ENCODE measurements at regions not wholly inside any gene's neighbourhood (a gene's known extent, or its start where the extent isn't known, plus 50 kb on each side); places are given as distances from the start of the nearest gene placed in this dataset.

DNA sequence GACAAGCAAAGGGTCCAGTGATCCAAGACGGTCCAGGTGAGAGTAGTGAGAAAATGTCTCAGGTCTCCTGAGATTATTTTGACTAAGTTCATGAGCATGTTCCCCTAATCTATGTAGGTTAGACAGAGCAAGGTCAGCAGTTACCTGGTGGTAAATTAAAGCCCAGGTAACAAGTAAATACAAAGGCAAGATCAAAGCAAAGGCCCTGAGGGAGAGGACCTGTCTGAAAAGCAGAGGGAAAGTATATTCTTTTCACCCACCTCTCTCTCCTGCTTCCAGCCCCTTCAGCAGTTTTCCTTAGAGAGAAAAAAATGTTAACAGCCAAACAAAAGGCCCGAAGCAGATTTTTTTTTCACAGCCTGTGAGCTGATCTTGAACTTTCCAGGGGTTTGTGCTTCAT is 302.7 kb downstream of the MAP2K6 start:
- no peak for DNase-seq (ENCODE audit: low read depth, low spot score)

DNA sequence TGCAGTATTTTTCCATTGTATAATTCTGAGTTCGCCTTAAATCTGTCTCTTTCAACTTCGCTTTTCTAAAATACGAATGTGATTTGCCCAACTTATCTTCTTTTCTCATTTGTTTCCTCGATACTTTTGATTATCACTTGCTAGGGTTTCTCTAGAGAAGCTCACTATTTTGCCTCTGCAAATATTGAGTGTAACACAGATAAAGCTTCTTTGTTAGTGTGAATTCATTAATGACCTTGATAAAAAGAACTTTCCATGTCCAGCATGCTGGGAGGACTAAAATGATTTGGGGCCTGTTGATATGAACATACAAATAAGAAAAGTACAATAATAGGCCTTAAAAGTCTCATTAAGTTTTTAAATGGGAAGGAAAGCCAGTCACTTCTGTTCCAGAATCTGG is 303.3 kb downstream of the MAP2K6 start:
- no peak for DNase-seq (ENCODE audit: low read depth, low spot score)

DNA sequence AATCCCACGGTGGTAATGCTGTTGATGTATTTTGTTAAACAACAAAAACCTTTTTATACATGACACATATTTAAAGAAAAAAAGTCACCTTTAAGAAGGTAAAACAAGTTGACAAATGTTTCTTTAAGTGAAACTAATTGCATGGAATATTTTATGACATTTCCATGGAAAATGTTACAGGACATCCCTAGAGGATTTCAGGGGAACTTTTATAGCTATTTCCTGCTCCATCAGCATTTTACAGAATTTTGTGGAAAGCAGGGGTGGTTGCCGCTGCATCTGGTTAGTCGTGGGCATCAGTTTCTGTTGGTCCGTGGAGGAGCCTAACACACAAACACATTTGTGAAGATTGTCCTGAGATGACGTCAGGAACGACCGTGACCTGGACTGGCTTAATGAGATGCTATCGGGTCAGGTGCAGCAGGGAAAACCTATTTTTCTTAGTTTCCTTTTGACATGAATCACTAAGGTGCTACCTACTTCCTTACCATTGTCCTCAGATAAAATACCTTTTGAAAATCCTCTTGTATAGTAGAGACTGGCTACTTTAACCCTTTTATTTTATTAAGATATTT is 305.1 kb downstream of the MAP2K6 start:
- no peak for DNase-seq (ENCODE audit: low read depth, low spot score)

DNA sequence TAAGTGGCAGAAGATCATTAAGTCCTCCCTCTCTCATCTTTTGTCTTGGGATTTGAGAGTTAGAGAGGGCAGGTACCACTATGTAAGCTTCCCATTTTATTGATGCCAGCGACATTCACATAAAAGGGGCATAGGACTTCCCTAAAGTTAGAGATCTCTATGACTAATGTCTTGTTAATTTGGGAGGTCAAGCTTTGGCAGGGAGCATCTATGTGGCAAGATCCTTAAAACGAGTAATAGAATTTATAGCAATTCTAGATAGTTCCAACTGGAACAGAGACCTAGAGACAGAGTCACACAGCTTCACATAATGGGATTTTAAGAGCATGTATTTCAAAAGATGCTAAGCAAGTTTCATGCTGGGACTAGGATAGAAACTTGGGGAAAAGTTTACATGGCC is 308.0 kb downstream of the MAP2K6 start:
- DNase-seq (ENCODE audit: low read depth, low spot score), result no peak

DNA sequence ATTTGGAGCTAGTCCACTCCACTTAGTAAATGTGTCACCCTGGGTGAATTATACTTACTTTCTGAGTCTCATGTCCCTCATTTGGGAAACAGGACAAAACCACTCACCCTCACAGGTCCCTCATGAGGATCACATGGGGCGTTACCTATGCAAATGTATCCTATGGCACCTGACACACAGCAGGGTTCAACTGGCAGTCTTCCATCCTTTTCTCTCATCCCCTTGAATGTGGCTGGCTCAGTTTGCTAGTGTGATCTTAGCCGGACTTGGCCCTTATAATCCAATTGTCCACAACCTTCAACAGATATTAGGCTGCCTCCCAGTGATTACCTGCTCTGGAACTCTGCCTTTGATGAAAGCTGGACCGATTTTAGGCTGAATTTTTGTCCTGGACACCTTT is 308.8 kb downstream of the MAP2K6 start:
- DNase-seq (ENCODE audit: low read depth, low spot score), result no peak

DNA sequence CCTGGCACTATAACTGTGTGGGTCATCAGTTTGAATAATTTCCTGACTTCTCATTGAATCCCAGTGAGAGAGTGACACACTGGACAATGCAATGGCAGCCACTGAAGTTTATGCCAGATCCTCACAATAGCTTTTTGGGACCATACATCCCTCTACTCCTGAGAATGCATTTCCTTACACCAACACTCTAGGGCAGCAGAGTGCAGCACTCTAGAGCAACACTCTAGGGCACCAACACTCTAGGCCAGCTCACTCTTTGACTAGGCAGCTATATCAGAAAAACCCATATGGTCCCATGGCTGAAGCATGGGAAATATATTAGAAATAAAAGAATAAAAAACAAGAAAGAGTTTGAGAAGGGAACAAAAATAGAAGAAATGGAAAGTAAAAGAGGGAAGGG is 309.2 kb downstream of the MAP2K6 start:
- no peak for DNase-seq (ENCODE audit: low read depth, low spot score)

DNA sequence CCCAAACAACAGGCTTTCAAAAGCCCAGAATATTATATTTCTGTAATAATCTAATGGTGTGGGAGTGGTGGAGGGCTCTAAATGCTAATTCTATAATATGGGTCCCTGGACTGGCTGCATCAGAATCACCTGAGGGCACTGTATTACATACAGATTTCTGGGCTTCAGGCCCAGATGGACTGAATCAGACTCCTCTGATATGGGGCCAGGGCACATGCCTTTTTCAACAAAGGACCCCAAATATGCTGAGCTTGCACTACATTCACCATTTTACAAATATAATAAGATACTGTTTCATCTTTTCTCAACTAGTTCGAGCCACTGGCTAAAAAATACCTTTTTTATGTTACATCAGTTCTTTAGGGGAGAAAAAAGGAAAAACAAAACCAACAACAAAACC is 309.7 kb downstream of the MAP2K6 start:
- no peak for DNase-seq (ENCODE audit: low read depth, low spot score)

DNA sequence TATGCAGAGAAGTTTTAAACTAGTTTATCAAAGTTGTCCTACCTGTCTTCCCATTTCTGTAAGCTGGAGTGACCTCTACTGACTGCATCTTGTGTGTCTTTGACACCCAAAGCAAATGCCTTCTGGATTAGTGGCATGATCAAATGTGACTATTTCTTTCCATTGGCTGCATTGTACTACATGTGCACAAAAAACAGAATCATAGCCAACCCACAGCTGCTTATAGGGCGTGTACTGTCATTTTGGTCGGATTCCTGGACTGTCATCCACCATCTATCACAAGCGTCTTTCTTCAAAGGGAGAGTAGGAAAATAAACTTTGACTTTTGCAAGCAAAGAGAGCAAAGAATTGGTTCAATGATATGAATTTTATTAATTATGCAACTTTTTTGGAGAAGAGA is 310.6 kb downstream of the MAP2K6 start:
- DNase-seq (ENCODE audit: low read depth, low spot score), result no peak

DNA sequence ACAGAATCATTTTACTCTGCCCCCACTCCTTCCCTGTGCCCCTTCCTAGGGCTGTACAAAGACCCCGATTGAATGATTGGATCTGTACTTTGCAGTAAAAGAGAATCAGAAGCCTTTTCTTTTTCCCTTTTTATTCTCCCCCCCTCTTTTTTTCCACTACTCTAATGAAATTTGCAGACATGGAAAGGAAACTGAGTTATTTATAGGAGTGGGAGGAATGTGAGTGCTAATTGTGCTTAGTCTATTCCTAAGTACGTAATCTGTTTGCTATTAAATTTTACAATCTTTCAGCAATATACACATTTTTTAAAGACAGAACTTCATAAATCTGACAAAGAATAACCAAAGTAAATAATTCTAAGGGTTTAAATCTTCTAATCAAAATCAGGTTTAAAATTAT is 314.3 kb downstream of the MAP2K6 start:
- DNase-seq (ENCODE audit: low read depth, low spot score), result no peak

DNA sequence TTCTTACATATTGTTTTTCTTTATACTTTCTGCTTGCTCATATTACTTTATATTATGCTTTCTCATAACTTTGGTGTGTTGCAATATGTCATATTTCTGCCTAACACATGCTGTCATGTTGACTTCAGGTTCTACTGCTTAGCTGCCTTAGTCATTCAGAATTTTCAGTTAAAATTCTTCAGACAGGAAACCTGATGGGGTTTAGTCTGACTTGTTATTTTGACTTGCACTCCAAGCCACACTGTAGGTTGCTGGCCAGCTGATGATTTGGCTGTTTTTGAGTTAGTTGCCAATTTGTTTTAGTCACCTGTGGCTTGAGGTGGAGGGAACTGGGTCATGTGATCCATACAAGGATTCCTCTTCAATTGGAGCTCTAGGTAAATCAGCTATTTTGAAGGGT is 315.4 kb downstream of the MAP2K6 start:
- no peak for DNase-seq (ENCODE audit: low read depth, low spot score)

DNA sequence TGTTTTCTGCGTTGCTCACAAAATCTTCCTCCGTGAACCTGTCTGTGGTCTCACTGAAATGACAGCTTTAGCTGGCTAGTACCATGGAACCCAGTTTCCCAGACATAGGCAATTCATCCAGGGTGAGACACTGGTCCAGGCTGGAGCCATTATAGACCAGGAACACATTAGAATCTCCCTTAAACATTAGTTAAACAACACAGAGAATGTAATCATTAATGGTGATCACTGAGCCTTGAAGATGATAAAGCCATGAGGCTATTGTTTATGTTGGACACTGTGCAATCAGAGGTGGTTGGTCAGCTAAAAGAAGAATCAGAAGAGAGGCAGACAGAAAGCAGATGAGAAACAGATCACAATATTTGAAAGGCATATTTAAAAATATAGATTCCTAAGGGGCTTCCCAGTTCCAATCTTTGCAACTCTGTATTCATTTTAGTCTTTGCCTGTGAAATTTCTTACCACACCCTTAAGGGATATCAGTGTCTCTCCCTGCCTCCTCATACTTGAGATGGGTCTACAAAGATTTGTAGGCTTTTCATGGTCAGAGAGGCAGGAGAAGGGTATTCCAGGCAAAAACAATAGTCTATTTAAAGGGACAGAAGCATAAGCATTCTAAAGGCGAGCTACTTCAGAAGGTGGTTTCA is 317.9 kb downstream of the MAP2K6 start:
- DNase-seq (ENCODE audit: low read depth, low spot score), result no peak

DNA sequence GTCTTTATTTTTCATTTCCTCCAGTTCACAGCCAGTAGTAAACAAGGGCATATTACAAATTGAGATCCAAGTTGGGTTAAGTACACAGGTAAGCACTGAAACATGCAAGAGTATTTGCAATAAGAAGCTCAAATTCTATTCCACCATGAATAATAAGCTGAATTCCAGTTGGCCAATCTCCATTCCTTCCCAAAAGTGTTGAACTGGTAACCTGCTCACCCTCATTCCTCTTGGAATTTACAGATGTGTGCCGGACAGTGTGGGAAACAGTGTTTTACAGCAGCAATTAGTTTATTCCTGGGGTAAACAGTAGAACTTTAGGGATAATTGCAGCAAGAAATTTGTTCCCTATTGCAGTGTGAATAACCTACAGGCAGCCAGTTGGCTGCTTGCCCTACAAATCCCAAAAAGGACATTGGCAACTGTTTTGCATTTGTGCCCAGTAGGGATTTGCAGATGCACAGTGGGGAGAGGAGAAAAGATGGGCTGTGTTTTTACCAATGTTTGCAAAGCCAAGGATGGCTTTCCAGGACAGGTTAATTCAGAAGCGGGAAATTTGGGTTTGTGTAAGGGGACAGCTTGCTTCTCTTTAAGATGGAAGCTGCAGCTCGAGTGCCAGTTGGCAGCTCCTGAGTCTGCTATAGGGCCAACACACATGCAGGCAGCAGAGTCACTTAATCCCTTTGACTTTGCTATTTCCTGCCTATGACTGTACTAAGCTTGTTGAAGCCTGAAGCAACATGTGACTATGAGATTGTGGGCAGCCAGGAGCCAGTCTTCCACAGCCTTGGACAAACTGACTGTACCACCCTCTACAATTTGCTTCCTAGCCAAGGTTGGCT is 318.9 kb downstream of the MAP2K6 start:
- peak; percentile 12 for DNase-seq (ENCODE audit: low read depth, low spot score)

DNA sequence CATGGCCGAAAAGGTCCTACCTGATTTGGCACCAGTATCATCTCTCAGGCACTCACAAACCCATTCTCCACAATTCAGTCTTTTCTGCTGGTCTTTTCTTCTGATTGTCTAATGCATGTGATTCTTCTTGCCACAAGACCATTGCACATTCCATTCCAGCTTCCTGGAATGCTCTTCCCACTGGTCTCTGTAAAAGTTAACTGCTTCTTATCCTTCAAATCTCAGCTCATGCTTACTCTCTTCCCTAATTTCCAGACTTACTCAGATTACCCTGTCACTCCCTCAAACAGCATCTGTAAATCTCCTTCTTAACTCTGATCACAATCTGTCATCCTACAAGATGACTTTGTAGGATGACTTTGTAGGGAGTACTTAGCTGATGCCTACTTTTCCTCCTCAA is 320.2 kb downstream of the MAP2K6 start:
- DNase-seq (ENCODE audit: low read depth, low spot score), result no peak

DNA sequence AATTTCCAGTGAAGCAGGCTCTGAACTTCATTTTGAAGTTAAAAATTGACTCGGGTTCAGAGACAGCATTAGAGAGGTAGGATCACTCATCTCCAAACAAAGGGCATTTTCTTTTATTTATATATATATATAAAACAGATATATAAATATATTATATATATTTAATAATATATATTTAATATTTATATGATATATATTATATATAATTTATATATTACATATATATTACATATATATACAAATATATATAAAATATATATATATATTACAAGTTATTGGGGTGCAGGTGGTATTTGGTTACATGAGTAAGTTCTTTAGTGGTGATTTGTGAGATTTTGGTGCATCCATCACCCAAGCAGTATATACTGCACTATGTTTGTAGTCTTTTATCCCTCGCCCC is 320.8 kb downstream of the MAP2K6 start:
- no peak for DNase-seq (ENCODE audit: low read depth, low spot score)

DNA sequence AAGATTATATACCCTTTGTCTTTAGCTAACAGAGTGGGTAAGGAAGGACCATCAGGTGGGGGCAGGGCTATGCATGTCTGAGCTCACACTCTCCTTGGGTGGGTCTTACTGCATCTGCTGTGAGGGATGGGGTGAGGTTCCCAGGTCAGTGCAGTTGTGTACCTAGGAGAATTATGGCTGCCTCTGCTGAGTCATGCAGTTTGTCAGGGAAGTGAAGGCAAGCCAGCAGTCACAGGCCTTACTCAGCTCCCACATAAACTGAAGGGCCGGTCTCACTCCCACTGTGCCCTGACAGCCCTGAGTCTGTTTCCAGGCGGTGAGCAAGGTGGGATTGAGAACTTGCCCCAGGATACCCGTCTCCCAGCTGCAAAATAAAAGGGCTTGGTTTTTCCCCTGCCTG is 328.6 kb downstream of the MAP2K6 start:
- no peak for DNase-seq (ENCODE audit: low read depth, low spot score)

DNA sequence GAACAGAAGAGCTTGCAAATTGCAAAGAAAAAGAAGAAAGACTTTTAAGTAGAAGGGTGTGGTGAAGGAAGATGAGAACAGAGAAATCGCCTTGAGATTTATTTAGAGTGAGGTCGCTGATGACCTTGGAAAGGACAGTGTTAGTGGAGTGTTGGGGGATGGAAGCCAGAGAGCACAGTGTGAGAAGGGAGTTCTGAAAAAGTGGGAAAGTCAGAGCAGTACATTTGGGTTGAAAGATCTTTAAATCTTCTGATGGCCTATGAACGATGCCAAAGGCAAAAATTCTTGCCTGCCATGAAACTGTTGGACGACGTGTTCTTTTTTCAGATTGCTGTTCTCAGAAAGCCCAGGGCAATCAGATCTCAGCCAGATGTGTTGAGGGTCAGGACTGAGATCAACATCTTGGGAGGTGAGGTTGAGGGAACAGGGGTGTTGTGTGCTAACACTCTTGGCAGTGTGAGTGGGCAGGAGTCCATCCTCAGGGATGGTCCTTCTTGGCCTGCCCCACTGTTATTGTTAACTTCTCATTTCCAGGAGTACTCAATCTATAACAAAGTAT is 330.1 kb downstream of the MAP2K6 start:
- no peak for DNase-seq (ENCODE audit: low read depth, low spot score)

DNA sequence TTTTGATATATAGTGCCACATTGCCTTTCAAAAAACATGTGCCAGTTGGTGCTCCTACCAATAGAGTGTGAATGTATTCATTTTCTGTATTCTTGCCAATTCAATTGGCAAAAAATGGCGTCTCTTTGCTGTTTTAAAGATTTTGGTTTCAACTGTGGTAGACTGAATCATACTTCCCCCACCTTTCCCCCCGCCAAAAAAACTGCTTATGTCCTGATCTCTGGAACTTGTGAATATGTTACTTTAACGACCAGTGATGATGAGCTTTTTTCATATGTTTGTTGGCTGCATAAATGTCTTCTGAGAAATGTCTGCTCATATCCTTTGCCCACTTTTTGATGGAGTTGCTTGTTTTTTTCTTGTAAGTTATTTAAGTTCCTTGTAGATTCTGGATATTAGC is 325.1 kb upstream of the KCNJ16 start:
- no peak for DNase-seq (ENCODE audit: low read depth, low spot score)

DNA sequence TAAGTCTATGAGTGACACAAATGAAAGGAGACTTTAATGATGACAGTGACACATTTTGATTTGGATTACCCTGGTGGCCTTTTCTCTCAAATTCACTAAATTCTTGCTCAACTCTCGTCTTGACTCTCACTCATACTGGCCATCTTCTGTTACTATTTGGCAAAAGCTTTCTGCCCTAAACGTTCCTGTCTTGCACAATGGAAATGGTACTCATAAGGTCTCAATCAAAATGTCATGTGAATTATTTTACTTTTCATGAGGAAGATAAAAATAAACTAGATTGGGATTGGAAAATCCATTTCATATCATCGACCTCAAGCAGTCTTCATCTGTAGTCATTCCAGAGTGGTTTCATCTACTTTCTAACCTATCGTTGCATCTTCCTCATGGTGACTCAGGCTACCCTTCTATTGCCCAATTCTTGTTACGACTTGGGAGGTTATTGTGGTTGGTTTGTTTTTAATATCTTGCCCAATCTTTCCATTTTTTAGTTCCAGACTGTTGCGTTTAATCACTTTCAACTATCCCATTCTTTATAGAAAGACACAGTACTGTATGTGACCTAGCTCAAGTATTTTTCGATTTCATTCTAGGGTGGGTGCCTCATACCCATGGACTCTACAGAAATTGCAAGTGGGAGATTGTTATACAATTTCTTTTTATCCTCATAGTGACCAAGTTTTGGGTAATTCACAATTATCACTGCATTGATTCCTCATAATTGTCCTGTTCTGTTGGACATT is 317.2 kb upstream of the KCNJ16 start:
- no peak for DNase-seq (ENCODE audit: low read depth, low spot score)

DNA sequence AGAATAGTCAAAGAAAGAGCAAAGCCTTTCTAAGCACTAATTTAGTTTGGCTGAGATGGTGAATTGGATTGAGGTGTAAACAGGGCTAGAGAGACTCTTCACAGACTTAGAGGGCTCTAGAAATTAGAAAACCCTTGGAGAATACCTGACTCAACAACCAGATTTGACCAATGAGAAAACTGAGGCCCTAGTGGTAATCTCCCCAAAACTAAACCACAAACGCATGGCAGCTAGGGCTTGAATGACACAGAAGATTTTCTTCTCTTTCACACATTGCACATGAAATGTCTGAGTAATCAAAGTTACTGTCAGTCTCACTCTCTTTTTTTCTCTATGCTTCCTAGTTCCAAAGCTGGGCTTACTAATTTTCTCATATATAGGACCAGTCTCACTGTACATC is 314.5 kb upstream of the KCNJ16 start:
- DNase-seq (ENCODE audit: low read depth, low spot score), result no peak

DNA sequence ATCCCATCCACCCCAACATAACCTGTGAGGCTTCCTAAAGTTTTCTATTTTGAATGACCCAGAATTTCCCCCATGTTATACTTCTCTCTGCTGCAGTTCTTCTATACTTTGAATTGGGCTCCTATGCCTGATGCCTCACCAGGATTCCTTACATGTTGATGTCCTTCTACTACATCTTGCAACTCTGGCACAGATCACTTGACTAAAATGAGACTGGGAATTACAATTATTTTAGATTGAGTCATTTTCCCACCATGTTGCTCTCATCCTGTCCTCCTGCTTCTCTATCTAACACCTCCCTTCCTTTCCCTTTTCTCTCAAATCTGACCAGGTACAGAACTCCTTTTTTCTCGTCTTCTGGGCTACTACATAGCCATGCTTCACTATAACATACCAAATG is 314.0 kb upstream of the KCNJ16 start:
- no peak for DNase-seq (ENCODE audit: low read depth, low spot score)

DNA sequence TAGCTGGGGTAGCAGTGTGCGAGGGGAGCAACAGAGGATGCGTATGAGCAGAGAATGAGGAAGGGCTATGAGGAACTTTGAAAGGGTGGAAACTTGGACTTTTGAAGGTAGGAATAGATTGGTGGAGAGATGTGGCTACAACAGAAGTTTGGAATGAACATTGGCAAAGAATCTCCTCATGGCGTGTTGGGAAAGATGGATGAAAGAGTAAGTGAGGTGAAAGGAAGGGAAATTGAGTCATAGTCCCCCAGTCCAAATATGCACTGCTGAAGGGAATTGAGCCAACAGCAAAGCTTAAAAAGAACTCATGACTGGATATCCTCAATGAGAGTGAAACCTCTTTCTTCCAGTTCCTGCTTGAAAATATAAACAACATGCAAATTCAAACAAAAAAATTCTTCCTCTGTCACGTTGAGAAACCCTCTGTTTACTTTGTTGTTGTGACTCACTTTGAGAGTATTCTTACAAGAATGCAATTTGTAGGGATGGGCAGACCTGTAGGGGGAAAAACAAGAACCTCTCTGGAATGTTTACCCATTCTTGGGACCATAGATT is 313.2 kb upstream of the KCNJ16 start:
- peak; percentile 3 for DNase-seq (ENCODE audit: low read depth, low spot score)

DNA sequence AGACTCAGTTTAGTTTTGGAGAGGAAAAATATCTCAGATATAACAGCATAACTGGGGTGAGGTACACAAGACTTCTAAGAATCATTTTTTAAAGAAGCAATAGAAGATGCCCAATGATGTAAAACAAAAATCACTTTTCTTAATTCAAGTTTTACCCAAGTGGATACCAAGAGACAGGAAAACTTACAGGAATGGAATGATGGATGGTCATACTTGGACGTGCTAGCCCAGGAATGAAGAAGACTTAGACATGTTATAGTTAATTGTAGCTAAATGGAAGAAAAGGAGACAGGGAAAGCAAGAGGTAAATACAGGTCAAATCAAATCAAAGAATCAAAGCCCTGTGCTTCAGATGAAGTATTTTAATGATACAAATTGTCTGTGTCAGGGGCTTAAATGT is 312.7 kb upstream of the KCNJ16 start:
- DNase-seq (ENCODE audit: low read depth, low spot score), result no peak

Measured in ELF-1 (cell line).